GM20000 (cell line): ENCODE measurements at regions not wholly inside any gene's neighbourhood (a gene's known extent, or its start where the extent isn't known, plus 50 kb on each side); places are given as distances from the start of the nearest gene placed in this dataset.

Experiments
- DNase-seq: peaks from one replicate; pipeline ENCODE4 v3.0.0; 2012; ENCODE audit warnings: low spot score
- CTCF ChIP-seq: IDR thresholded peaks from 2 replicates; pipeline ENCODE4 v1.5.1; 2012; ENCODE audit warnings: mild to moderate bottlenecking, control low read depth; ENCODE audit errors: extremely low read depth, missing control alignments

DNA sequence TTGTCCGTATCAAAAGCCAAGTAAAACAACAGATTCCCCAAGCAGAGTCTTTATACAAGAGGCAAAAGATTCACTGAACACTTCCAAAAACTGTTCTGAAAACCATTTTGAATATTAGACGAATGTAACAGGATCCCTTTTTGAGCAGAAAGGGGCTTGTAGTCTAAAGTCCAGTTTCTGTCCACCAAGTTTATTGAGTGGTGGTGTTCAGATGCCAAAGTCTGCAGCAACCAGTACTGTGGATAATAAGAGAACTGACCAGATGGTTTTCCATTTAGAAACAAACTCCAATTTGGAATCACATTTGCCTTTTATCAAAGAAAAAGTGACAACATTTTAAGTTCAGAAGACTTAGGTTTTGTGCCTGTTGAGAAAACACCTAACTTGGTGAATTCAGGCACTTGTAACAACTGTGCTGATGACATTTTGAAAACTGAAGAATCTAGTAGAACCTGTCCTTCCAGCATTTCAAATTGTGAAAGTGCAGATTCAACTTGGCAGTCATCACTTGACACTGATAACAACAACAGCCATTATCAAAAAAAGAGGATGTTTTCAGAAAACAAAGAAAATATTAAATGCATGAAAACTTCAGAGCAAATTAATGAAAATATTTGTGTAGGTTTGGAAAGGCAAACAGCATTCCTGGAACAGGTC, 217.1 kb downstream of the CSNK2A3 start:
- DNase-seq: no peak
- TF ChIP-seq CTCF: no peak

DNA sequence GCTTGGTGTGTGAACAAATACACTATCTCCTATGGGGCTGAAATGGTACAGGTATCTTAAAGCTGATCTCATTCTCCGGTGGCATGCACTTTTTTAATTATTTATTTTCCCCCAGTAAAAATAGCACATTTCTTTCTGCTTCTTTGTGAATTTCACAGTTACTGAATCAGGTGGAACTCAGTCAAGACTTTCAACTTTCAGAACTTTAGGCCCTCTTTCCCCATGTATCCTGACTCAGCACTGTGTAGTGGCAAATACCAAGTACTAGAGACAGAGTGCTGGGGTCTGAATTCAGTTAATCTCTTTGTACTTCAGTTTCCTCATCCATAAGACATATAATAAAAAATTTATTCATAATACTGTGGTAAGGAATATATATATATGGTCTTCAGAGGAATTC, 223.9 kb downstream of the CSNK2A3 start:
- TF ChIP-seq CTCF: no peak
- DNase-seq: no peak

DNA sequence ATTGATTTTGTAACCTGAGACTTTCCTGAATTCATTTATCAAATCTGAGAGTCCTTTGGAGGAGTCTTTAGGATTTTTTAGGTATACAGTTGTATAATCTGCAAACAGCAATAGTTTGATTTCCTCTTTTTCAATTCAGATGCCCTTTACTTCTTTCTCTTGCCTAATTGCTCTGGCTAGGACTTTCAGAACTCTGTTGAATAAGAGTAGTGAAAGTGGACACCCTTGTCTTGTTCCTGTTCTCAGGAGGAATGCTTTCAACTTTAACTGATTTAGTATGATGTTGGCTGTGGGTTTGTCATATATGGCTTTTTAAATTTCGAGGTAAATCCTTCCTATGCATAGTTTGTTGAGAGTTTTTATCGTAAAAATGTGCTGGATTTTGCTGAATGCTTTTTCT, 227.4 kb downstream of the CSNK2A3 start:
- TF ChIP-seq CTCF: no peak
- no peak for DNase-seq

DNA sequence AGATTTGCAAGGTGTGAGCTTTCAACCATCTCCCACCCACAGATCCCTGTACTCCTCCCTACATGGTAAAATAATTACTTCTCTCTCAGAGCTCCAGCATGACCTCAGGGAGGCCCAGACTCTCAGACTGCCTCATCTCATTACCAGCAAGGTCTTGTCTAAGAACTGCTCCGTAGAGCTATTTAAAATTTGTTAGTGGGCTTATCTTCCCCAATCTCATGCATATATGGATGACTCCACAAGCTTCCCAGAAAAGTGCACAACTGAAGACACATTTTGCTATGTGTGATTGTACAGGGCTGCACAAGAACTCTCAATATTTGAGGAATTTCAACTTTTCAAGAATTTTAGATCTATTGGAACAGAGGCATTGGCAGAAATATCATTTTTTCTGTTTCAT, 230.3 kb downstream of the CSNK2A3 start:
- TF ChIP-seq CTCF: no peak
- DNase-seq: no peak

GRCh38 chr11:11119917-11120316, 233.1 kb downstream of the CSNK2A3 start:
- TF ChIP-seq CTCF: no peak
- DNase-seq: no peak

GRCh38 chr11:11117730-11118129, 235.3 kb downstream of the CSNK2A3 start:
- DNase-seq: no peak
- TF ChIP-seq CTCF: no peak

- DNase-seq: no peak
- no peak for TF ChIP-seq CTCF
These were observed 237.6 kb downstream of the CSNK2A3 start for GRCh38 chr11:11115475-11115874.
